Fibroblast of lung (primary cell): ENCODE measurements at regions not wholly inside any gene's neighbourhood (a gene's known extent, or its start where the extent isn't known, plus 50 kb on each side); places are given as distances from the start of the nearest gene placed in this dataset.
A peak's percentile ranks its signal among the peaks of the same experiment; 100 is the strongest.

Source experiments
- DNase-seq, 2 donors: peaks; one replicate each; pipeline versions ENCODE4 v3.0.0 to v3.0.0-alpha.2; 2010; ENCODE audit warnings: low read depth in 2 of 2
- H2AFZ ChIP-seq: 2 replicates; pipeline ENCODE4 v1.5.1; 2012; ENCODE audit warnings: low read length, control low read depth, inconsistent platforms
- H3K27ac ChIP-seq: 2 replicates; pipeline ENCODE4 v1.5.1; 2011; ENCODE audit warnings: low read length, control low read depth; ENCODE audit not compliant: insufficient read depth
- H3K27me3 ChIP-seq: 2 replicates; pipeline ENCODE4 v1.5.1; 2011; ENCODE audit warnings: mild to moderate bottlenecking, low read length; ENCODE audit not compliant: control insufficient read depth, insufficient read depth
- H3K36me3 ChIP-seq: 2 replicates; pipeline ENCODE4 v1.5.1; 2011; ENCODE audit warnings: low read length; ENCODE audit not compliant: control insufficient read depth, insufficient read depth
- H3K4me1 ChIP-seq: 2 replicates; pipeline ENCODE4 v1.5.1; 2011; ENCODE audit warnings: low read length; ENCODE audit not compliant: control insufficient read depth, insufficient read depth; ENCODE audit errors: extremely low read depth
- H3K4me2 ChIP-seq: 2 replicates; pipeline ENCODE4 v1.5.1; 2011; ENCODE audit warnings: low read length, control low read depth; ENCODE audit not compliant: insufficient read depth; ENCODE audit errors: extremely low read depth
- H3K4me3 ChIP-seq, 4 experiments: fragments of 200-600 bp in 1 of 4; sonication (generic) in 1 of 4; replicated peaks in 1 of 4; 2 replicates each; pipeline ENCODE4 v1.5.1; 2011 to 2016; ENCODE audit warnings: low read length in 4 of 4, low read depth in 3 of 4, mild to moderate bottlenecking in 3 of 4, control low read depth in 2 of 4, inconsistent platforms in 1 of 4, mixed read lengths in 1 of 4; ENCODE audit not compliant: insufficient read depth in 1 of 4; ENCODE audit errors: control extremely low read depth in 1 of 4
- H3K79me2 ChIP-seq: 2 replicates; pipeline ENCODE4 v1.5.1; 2012; ENCODE audit warnings: mild to moderate bottlenecking, low read length, inconsistent platforms; ENCODE audit not compliant: control insufficient read depth, insufficient read depth
- H3K9ac ChIP-seq: 2 replicates; pipeline ENCODE4 v1.5.1; 2011; ENCODE audit warnings: mild to moderate bottlenecking, low read length, control low read depth; ENCODE audit not compliant: insufficient read depth
- H3K9me3 ChIP-seq: 2 replicates; pipeline ENCODE4 v1.5.1; 2012; ENCODE audit warnings: low read depth, low read length; ENCODE audit not compliant: control insufficient read depth, insufficient read depth
- H4K20me1 ChIP-seq: 2 replicates; pipeline ENCODE4 v1.5.1; 2011; ENCODE audit warnings: low read length; ENCODE audit not compliant: control insufficient read depth, insufficient read depth; ENCODE audit errors: extremely low read depth
- EZH2 ChIP-seq: IDR thresholded peaks from 2 replicates; pipeline ENCODE4 v1.5.1; 2012; ENCODE audit warnings: low read length, control low read depth, mild to moderate bottlenecking; ENCODE audit errors: missing control alignments
- TF ChIP-seq, protein P1 (sequence below), 2 donors: IDR thresholded peaks in 1 of 2; conservative IDR thresholded peaks in 1 of 2; 1 replicate in 1 of 2; 2 replicates in 1 of 2; pipeline ENCODE4 v1.5.1; 2011 to 2012; ENCODE audit warnings: low read length in 2 of 2, control low read depth in 1 of 2, inconsistent platforms in 1 of 2, low read depth in 1 of 2, mild to moderate bottlenecking in 1 of 2

DNA sequence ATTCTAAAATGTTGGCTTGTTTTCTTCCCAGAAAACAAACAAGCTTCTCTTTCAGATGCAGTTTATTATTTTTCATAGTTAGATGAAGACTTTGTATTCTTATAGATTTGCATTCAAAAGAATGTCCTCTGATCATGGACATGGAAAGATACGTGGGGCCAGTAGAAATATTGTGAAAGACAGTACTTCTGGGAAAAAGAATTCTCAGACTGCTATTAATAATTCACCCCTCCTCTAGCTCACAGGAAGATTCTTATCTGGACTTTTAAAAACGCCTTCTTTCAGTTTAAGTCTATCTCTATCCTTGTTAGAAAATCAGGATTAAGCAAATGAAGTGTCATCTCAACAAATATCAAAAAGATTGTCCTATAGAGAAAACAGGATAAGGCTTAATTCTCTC, 514.1 kb upstream of the ADAMTS9 start:
- Histone ChIP-seq H3K27ac (no peak overlapping the region), H3K4me3 (no peak overlapping the region), H3K27me3 (no peaks in the 10 kb centered on the region), H3K79me2 (no peaks in the 10 kb centered on the region), H3K9me3 (no peaks in the 10 kb centered on the region), H4K20me1 (no peaks in the 10 kb centered on the region), H3K4me1 (no peaks in the 10 kb centered on the region), H2AFZ (no peak overlapping the region), H3K36me3 (no peaks in the 10 kb centered on the region), H3K9ac (no peak overlapping the region), H3K4me2 (no peak overlapping the region)
- DNase-seq, result no peak
- TF ChIP-seq, protein P1, sequence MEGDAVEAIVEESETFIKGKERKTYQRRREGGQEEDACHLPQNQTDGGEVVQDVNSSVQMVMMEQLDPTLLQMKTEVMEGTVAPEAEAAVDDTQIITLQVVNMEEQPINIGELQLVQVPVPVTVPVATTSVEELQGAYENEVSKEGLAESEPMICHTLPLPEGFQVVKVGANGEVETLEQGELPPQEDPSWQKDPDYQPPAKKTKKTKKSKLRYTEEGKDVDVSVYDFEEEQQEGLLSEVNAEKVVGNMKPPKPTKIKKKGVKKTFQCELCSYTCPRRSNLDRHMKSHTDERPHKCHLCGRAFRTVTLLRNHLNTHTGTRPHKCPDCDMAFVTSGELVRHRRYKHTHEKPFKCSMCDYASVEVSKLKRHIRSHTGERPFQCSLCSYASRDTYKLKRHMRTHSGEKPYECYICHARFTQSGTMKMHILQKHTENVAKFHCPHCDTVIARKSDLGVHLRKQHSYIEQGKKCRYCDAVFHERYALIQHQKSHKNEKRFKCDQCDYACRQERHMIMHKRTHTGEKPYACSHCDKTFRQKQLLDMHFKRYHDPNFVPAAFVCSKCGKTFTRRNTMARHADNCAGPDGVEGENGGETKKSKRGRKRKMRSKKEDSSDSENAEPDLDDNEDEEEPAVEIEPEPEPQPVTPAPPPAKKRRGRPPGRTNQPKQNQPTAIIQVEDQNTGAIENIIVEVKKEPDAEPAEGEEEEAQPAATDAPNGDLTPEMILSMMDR (conservative IDR thresholded peaks at IDR 0.05 in 1 of 2, IDR thresholded peaks at IDR 0.05 in 1 of 2; ENCODE audit: low read depth in 1 of 2, low read length in 2 of 2), result no peak
- TF ChIP-seq EZH2, result no peak

DNA sequence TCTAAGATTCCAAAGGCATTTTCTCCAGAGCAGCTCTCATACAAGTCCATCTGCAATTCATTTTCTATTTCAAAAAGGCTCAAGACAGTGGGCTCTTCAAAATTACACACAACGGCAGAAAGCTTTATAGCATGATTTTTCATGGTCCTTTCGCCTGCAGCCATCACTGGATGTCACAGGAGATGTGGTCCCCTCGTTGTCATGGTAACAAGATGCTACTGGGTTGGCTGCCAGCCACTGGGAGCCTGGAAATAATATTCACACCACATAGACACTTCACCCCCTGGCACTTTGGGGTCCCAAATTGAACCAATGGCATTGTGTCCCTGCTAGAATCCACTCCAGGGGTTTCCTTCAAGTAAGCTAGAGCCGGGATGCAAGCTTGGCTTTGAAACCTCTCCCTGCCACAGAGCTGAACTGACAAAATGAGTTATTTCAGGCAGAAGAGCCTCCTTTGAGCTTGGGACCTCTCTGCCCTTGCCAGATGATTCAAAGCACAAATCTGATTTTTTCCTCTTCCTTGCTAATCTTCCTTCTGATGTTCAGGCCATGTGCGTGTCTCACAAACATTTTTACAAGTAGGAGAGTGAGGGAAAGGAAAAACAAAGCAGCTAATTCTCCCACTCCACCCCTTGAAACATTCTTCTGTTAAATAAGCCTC, 512.6 kb upstream of the ADAMTS9 start:
- no peak overlapping the region for H3K27ac ChIP-seq
- H3K4me3 ChIP-seq, result no peak overlapping the region
- H3K36me3 ChIP-seq, result no peaks in the 10 kb centered on the region
- no peaks in the 10 kb centered on the region for H4K20me1 ChIP-seq
- TF ChIP-seq EZH2, result no peak
- TF ChIP-seq, protein P1 (conservative IDR thresholded peaks at IDR 0.05 in 1 of 2, IDR thresholded peaks at IDR 0.05 in 1 of 2; ENCODE audit: low read depth in 1 of 2, low read length in 2 of 2), result no peak
- H3K4me1 ChIP-seq, result no peaks in the 10 kb centered on the region
- H3K9me3 ChIP-seq, result no peaks in the 10 kb centered on the region
- no peaks in the 10 kb centered on the region for H3K27me3 ChIP-seq
- no peak overlapping the region for H2AFZ ChIP-seq
- no peaks in the 10 kb centered on the region for H3K79me2 ChIP-seq
- no peak for DNase-seq
- H3K4me2 ChIP-seq, result no peak overlapping the region
- no peak overlapping the region for H3K9ac ChIP-seq

DNA sequence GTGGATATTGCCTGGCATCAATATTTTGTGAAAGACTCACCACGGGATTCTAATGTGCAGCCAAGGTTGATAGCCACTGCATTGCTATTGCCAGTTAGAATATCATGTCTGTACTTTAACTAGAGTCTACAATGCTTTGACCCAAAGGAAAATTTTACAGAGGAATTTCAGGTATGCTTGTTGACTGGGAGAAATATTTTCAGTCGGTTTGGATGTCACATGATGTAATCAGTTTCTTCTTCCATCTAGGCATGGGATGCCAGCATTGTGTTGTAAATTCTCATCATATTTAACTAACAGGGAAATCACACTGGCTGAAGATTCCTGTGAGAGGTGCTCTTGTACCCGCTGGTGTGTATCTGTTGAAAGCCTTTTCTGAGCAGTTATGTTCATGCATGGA, 508.9 kb upstream of the ADAMTS9 start:
- H3K4me1 ChIP-seq, result no peaks in the 10 kb centered on the region
- no peak overlapping the region for H3K27ac ChIP-seq
- H2AFZ ChIP-seq, result no peak overlapping the region
- H4K20me1 ChIP-seq, result no peaks in the 10 kb centered on the region
- no peaks in the 10 kb centered on the region for H3K9me3 ChIP-seq
- no peaks in the 10 kb centered on the region for H3K79me2 ChIP-seq
- no peak overlapping the region for H3K4me3 ChIP-seq
- DNase-seq, result peak in 1 of 2 donors; percentile 41
- H3K27me3 ChIP-seq, result no peaks in the 10 kb centered on the region
- no peak overlapping the region for H3K9ac ChIP-seq
- no peaks in the 10 kb centered on the region for H3K36me3 ChIP-seq
- H3K4me2 ChIP-seq, result no peak overlapping the region
- TF ChIP-seq EZH2, result no peak
- TF ChIP-seq, protein P1 (conservative IDR thresholded peaks at IDR 0.05 in 1 of 2, IDR thresholded peaks at IDR 0.05 in 1 of 2; ENCODE audit: low read depth in 1 of 2, low read length in 2 of 2), result no peak
